ENCODE measurements at regions not wholly inside any gene's neighbourhood (a gene's known extent, or its start where the extent isn't known, plus 50 kb on each side); places are given as distances from the start of the nearest gene placed in this dataset.

DNA sequence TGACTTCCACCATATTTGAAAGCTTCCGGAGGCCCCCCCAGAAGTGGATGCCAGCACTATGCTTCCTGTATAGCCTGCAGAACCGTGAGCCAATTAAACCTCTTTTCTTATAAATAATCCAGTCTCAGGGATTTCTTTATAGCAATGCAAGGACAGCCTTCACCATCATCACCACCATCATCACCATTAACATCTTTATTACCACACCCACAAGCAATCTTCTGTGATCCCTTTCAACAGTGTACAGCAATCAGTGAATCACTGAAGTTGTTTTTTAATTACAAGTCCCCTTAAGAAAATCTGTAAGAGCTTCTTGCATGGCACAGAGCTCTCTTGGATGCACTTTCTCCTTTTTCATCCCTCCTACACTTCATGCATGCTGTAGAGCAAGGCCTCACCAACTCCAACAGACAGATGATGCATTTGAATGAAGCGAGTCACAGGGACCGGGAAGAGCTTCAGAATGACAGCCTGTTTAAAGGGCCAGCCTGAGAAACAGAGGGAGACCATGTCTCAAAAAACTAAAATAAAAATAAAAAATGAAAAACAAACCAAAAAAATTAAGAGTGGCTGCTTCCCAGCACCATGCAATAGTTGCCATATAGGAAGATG is 83.6 kb upstream of the VASH1 start:
- TF ChIP-seq, protein P1, sequence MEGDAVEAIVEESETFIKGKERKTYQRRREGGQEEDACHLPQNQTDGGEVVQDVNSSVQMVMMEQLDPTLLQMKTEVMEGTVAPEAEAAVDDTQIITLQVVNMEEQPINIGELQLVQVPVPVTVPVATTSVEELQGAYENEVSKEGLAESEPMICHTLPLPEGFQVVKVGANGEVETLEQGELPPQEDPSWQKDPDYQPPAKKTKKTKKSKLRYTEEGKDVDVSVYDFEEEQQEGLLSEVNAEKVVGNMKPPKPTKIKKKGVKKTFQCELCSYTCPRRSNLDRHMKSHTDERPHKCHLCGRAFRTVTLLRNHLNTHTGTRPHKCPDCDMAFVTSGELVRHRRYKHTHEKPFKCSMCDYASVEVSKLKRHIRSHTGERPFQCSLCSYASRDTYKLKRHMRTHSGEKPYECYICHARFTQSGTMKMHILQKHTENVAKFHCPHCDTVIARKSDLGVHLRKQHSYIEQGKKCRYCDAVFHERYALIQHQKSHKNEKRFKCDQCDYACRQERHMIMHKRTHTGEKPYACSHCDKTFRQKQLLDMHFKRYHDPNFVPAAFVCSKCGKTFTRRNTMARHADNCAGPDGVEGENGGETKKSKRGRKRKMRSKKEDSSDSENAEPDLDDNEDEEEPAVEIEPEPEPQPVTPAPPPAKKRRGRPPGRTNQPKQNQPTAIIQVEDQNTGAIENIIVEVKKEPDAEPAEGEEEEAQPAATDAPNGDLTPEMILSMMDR (IDR thresholded peaks at IDR 0.05) = no peak
- TF ChIP-seq EP300 (IDR thresholded peaks at IDR 0.05) = no peak

Measured in tibial nerve (tissue), 4 donors.